CD4-positive, alpha-beta T cell (primary cell): ENCODE measurements at regions not wholly inside any gene's neighbourhood (a gene's known extent, or its start where the extent isn't known, plus 50 kb on each side); places are given as distances from the start of the nearest gene placed in this dataset.

Source experiments
- ATAC-seq: fragments of 200-7000 bp; cut with Tn5 transposase; one replicate; pipeline ENCODE4 v1.10.0; 2022; ENCODE audit warnings: mild to moderate bottlenecking; ENCODE audit not compliant: poor library complexity
- CTCF ChIA-PET: fragments of 350-600 bp; sonication (Branson Sonifier 250); formaldehyde crosslinking; loops from one replicate; lab custom pipeline; 2021; ENCODE audit warnings: antibody characterized with exemption, inconsistent platforms; lab: Charles Lee
- POLR2A ChIA-PET: fragments of 350-600 bp; sonication (Branson Sonifier 250); formaldehyde crosslinking; loops from one replicate; lab custom pipeline; 2021; ENCODE audit warnings: antibody characterized with exemption, inconsistent platforms; lab: Charles Lee
- DNase-seq, 14 experiments: peaks; one replicate each; pipeline ENCODE4 v3.0.0-alpha.2; 2013 to 2020; ENCODE audit warnings: mixed read lengths in 2 of 14
- H3K27ac ChIP-seq, 2 donors: one replicate each; pipeline versions ENCODE4 v1.5.1 to v1.7.0; 2013; ENCODE audit warnings: low read length in 2 of 2, low read depth in 1 of 2, mild to moderate bottlenecking in 1 of 2
- H3K27me3 ChIP-seq, 2 experiments: 1 replicate in 1 of 2; 2 replicates in 1 of 2; pipeline versions ENCODE4 v1.6.1 to v1.7.0; 2013; ENCODE audit warnings: low read length in 2 of 2, control low read depth in 1 of 2, mild to moderate bottlenecking in 1 of 2, moderate library complexity in 1 of 2; ENCODE audit not compliant: insufficient read depth in 2 of 2, control insufficient read depth in 1 of 2
- H3K36me3 ChIP-seq: one replicate; pipeline ENCODE4 v1.6.1; 2013; ENCODE audit warnings: low read length, control low read depth; ENCODE audit not compliant: insufficient read depth
- H3K4me1 ChIP-seq: one replicate; pipeline ENCODE4 v1.6.1; 2013; ENCODE audit warnings: low read length, control low read depth; ENCODE audit not compliant: insufficient read depth
- H3K4me3 ChIP-seq: one replicate; pipeline ENCODE4 v1.5.1; 2013; ENCODE audit warnings: mild to moderate bottlenecking, low read length, moderate library complexity
- H3K9me3 ChIP-seq, 2 experiments: 1 replicate in 1 of 2; 2 replicates in 1 of 2; pipeline versions ENCODE4 v1.6.1 to v1.7.0; 2013; ENCODE audit warnings: low read length in 2 of 2, mild to moderate bottlenecking in 2 of 2, control low read depth in 1 of 2, moderate library complexity in 1 of 2; ENCODE audit not compliant: control insufficient read depth in 1 of 2, insufficient read depth in 1 of 2
- H3K27ac Mint-ChIP-seq: one replicate; pipeline ENCODE4 v1.8.0; 2020; ENCODE audit warnings: mixed read lengths
- H3K27me3 Mint-ChIP-seq: one replicate; pipeline ENCODE4 v1.8.0; 2021; ENCODE audit warnings: mixed read lengths
- H3K36me3 Mint-ChIP-seq: one replicate; pipeline ENCODE4 v1.8.0; 2021; ENCODE audit warnings: low read depth, mixed read lengths
- H3K4me1 Mint-ChIP-seq: one replicate; pipeline ENCODE4 v1.8.0; 2021; ENCODE audit warnings: low read depth, mixed read lengths
- H3K4me3 Mint-ChIP-seq: one replicate; pipeline ENCODE4 v1.8.0; 2020; ENCODE audit warnings: mild to moderate bottlenecking, mixed read lengths
- H3K9me3 Mint-ChIP-seq: one replicate; pipeline ENCODE4 v1.8.0; 2020; ENCODE audit warnings: mixed read lengths
- intact Hi-C, 2 experiments: fragments of 100-400 bp; cut with DNase I in 1 of 2; cut with micrococcal nuclease in 1 of 2; formaldehyde crosslinking; loops; one replicate each; pipeline versions ENCODE4 v1.15.1 to v1.9.0; 2023 to 2025; cut with DNase I, micrococcal nuclease
- TF ChIP-seq, protein P1 (sequence below): fragments of 200-600 bp; IDR thresholded peaks from one replicate; pipeline ENCODE4 v1.8.0; 2022; ENCODE audit warnings: antibody characterized with exemption, mild to moderate bottlenecking

DNA sequence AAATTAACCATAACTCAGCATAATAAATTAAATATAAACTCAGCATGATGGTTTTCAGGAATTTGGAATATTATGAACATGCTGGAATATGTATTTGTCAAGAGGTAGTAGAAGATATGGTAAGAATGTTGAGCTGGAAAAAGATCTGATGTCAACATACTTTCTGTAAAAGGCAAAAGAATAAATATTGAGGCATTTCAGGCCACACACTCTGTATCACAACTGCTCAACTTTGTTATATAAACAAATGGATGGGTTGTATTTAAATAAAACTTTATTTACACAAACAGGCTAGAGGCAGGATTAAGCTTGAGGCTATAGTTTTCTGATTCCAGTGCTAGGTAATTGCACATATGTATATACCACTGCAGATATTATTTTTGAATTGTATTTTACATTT lies 1409.4 kb downstream of the MRPL39 start:
- intact Hi-C loops, result no loop called here
- H3K4me1 Mint-ChIP-seq, result no peaks in the 10 kb centered on the region
- Histone ChIP-seq H3K4me1 (no peaks in the 10 kb centered on the region), H3K36me3 (no peaks in the 10 kb centered on the region), H3K9me3 (no peaks in the 10 kb centered on the region), H3K27ac (no peak overlapping the region), H3K4me3 (no peak overlapping the region), H3K27me3 (no peaks in the 10 kb centered on the region)
- peaks cover 3% of the 10 kb centered on the region for H3K9me3 Mint-ChIP-seq
- no peaks in the 10 kb centered on the region for H3K27me3 Mint-ChIP-seq
- ChIA-PET POLR2A (no interaction called here), CTCF (no interaction called here)
- TF ChIP-seq, protein P1, sequence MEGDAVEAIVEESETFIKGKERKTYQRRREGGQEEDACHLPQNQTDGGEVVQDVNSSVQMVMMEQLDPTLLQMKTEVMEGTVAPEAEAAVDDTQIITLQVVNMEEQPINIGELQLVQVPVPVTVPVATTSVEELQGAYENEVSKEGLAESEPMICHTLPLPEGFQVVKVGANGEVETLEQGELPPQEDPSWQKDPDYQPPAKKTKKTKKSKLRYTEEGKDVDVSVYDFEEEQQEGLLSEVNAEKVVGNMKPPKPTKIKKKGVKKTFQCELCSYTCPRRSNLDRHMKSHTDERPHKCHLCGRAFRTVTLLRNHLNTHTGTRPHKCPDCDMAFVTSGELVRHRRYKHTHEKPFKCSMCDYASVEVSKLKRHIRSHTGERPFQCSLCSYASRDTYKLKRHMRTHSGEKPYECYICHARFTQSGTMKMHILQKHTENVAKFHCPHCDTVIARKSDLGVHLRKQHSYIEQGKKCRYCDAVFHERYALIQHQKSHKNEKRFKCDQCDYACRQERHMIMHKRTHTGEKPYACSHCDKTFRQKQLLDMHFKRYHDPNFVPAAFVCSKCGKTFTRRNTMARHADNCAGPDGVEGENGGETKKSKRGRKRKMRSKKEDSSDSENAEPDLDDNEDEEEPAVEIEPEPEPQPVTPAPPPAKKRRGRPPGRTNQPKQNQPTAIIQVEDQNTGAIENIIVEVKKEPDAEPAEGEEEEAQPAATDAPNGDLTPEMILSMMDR, result no peak
- H3K27ac Mint-ChIP-seq, result no peak overlapping the region
- H3K36me3 Mint-ChIP-seq, result no peaks in the 10 kb centered on the region
- H3K4me3 Mint-ChIP-seq, result no peak overlapping the region
- no peak for DNase-seq
- no peak for ATAC-seq

GRCh38 chr21:24197132-24197643 lies 1410.1 kb downstream of the MRPL39 start:
- Histone ChIP-seq H3K4me1 (no peaks in the 10 kb centered on the region), H3K27me3 (no peaks in the 10 kb centered on the region), H3K27ac (no peak overlapping the region), H3K9me3 (no peaks in the 10 kb centered on the region), H3K36me3 (no peaks in the 10 kb centered on the region), H3K4me3 (no peak overlapping the region)
- intact Hi-C loops, result no loop called here
- Mint-ChIP-seq H3K9me3 (peaks cover 5% of the 10 kb centered on the region), H3K36me3 (no peaks in the 10 kb centered on the region), H3K27me3 (no peaks in the 10 kb centered on the region), H3K27ac (no peak overlapping the region), H3K4me1 (no peaks in the 10 kb centered on the region), H3K4me3 (no peak overlapping the region)
- ATAC-seq, result no peak
- ChIA-PET CTCF (no interaction called here), POLR2A (no interaction called here)
- TF ChIP-seq, protein P1, result no peak
- no peak for DNase-seq

GRCh38 chr21:24188506-24188905 lies 1418.8 kb downstream of the MRPL39 start:
- H3K27me3 Mint-ChIP-seq, result no peaks in the 10 kb centered on the region
- CTCF ChIA-PET, result no interaction called here
- no peak for ATAC-seq

More at GRCh38 chr21:24188506-24188905, 1418.8 kb downstream of the MRPL39 start:
- no peaks in the 10 kb centered on the region for H3K4me1 ChIP-seq
- H3K4me3 ChIP-seq, result no peak overlapping the region
- no peaks in the 10 kb centered on the region for H3K27me3 ChIP-seq
- Mint-ChIP-seq H3K4me1 (no peaks in the 10 kb centered on the region), H3K4me3 (no peak overlapping the region), H3K9me3 (peaks cover 2% of the 10 kb centered on the region), H3K27ac (no peak overlapping the region), H3K36me3 (no peaks in the 10 kb centered on the region)
- intact Hi-C loops, result no loop called here
- peaks cover 0 to 4% of the 10 kb centered on the region in 2 experiments for H3K9me3 ChIP-seq
- TF ChIP-seq, protein P1, result no peak
- H3K27ac ChIP-seq, result no peak overlapping the region
- POLR2A ChIA-PET, result no interaction called here
- H3K36me3 ChIP-seq, result no peaks in the 10 kb centered on the region
- no peak for DNase-seq
